GM12864 (cell line): ENCODE measurements at regions not wholly inside any gene's neighbourhood (a gene's known extent, or its start where the extent isn't known, plus 50 kb on each side); places are given as distances from the start of the nearest gene placed in this dataset.

Experiments used
- DNase-seq: peaks from one replicate; pipeline ENCODE4 v3.0.0-alpha.2; 2011; ENCODE audit warnings: low read depth
- H3K4me3 ChIP-seq: 2 replicates; pipeline ENCODE4 v1.5.1; 2011; ENCODE audit warnings: mild to moderate bottlenecking, low read depth, low read length, control low read depth
- CTCF ChIP-seq: IDR thresholded peaks from 2 replicates; pipeline ENCODE4 v1.5.1; 2011; ENCODE audit warnings: low read depth, mild to moderate bottlenecking, moderate library complexity, low read length, control low read depth, inconsistent platforms; ENCODE audit errors: missing control alignments

- DNase-seq: no peak
- no peak overlapping the region for H3K4me3 ChIP-seq
- no peak for TF ChIP-seq CTCF
Observed at GRCh38 chr17:79145548-79145947, 70.9 kb downstream of the ENGASE start.

- H3K4me3 ChIP-seq: no peak overlapping the region
- no peak for DNase-seq
- no peak for TF ChIP-seq CTCF
Observed at GRCh38 chr17:79144133-79144532, 69.5 kb downstream of the ENGASE start.

GRCh38 chr17:79142375-79142774 lies 67.8 kb downstream of the ENGASE start:
- no peak overlapping the region for H3K4me3 ChIP-seq
- no peak for DNase-seq
- TF ChIP-seq CTCF: no peak

GRCh38 chr17:79141578-79142355 lies 67.1 kb downstream of the ENGASE start:
- H3K4me3 ChIP-seq: no peak overlapping the region
- no peak for TF ChIP-seq CTCF
- DNase-seq: no peak

- no peak for TF ChIP-seq CTCF
- no peak overlapping the region for H3K4me3 ChIP-seq
- no peak for DNase-seq
Observed at GRCh38 chr17:79138826-79139225, 64.2 kb downstream of the ENGASE start.

GRCh38 chr17:79137789-79138165 lies 63.2 kb downstream of the ENGASE start:
- no peak overlapping the region for H3K4me3 ChIP-seq
- no peak for TF ChIP-seq CTCF
- DNase-seq: no peak
